ENCODE measurements at regions not wholly inside any gene's neighbourhood (a gene's known extent, or its start where the extent isn't known, plus 50 kb on each side); places are given as distances from the start of the nearest gene placed in this dataset.

- Histone ChIP-seq H3K27me3 (ENCODE audit: low read length) (no peaks in the 10 kb centered on the region), H3K9me3 (ENCODE audit: insufficient read depth, low read length) (no peaks in the 10 kb centered on the region), H3K79me2 (ENCODE audit: insufficient read depth, low read length) (no peaks in the 10 kb centered on the region), H2AFZ (ENCODE audit: low read depth, low read length, severe bottlenecking) (no peak overlapping the region), H4K20me1 (ENCODE audit: low read depth, low read length) (no peaks in the 10 kb centered on the region), H3F3A (ENCODE audit: insufficient read depth) (no peaks in the 10 kb centered on the region), H3K27ac (ENCODE audit: low read depth, low read length) (no peak overlapping the region), H3K4me3 (ENCODE audit: insufficient read depth, low read length, poor library complexity, severe bottlenecking) (no peak overlapping the region), H3K36me3 (ENCODE audit: low read length) (no peaks in the 10 kb centered on the region), H3K4me2 (ENCODE audit: low read depth, low read length, poor library complexity, severe bottlenecking) (no peak overlapping the region), H3K9ac (ENCODE audit: low read length) (no peak overlapping the region), H3K9me2 (replicated peaks; ENCODE audit: insufficient read depth, low read length) (no peaks in the 10 kb centered on the region)
- no peak for TF ChIP-seq EZH2phosphoT487 (conservative IDR thresholded peaks at IDR 0.05; ENCODE audit: low read length)
- TF ChIP-seq CTCF (IDR thresholded peaks at IDR 0.05; ENCODE audit: insufficient read depth, low read length, poor library complexity, severe bottlenecking): no peak
Measured at GRCh38 chr2:163044114-163044513, 205.5 kb upstream of the KCNH7 start.

- no peaks in the 10 kb centered on the region for H3F3A ChIP-seq (ENCODE audit: insufficient read depth)
- TF ChIP-seq CTCF (IDR thresholded peaks at IDR 0.05; ENCODE audit: insufficient read depth, low read length, poor library complexity, severe bottlenecking): no peak
- no peak for TF ChIP-seq EZH2phosphoT487 (conservative IDR thresholded peaks at IDR 0.05; ENCODE audit: low read length)
Measured at GRCh38 chr2:163043201-163043600, 204.6 kb upstream of the KCNH7 start.

GRCh38 chr2:163039266-163039665 lies 200.7 kb upstream of the KCNH7 start:
- TF ChIP-seq EZH2phosphoT487 (conservative IDR thresholded peaks at IDR 0.05; ENCODE audit: low read length) (no peak), CTCF (IDR thresholded peaks at IDR 0.05; ENCODE audit: insufficient read depth, low read length, poor library complexity, severe bottlenecking) (no peak)
- no peaks in the 10 kb centered on the region for H3K36me3 ChIP-seq (ENCODE audit: low read length)
- H3K9me3 ChIP-seq (ENCODE audit: insufficient read depth, low read length): no peaks in the 10 kb centered on the region
- no peaks in the 10 kb centered on the region for H3K9me2 ChIP-seq (replicated peaks; ENCODE audit: insufficient read depth, low read length)
- H3K27ac ChIP-seq (ENCODE audit: low read depth, low read length): no peak overlapping the region
- no peak overlapping the region for H3K4me2 ChIP-seq (ENCODE audit: low read depth, low read length, poor library complexity, severe bottlenecking)
- no peak overlapping the region for H2AFZ ChIP-seq (ENCODE audit: low read depth, low read length, severe bottlenecking)
- no peaks in the 10 kb centered on the region for H4K20me1 ChIP-seq (ENCODE audit: low read depth, low read length)
- H3K79me2 ChIP-seq (ENCODE audit: insufficient read depth, low read length): no peaks in the 10 kb centered on the region
- H3K27me3 ChIP-seq (ENCODE audit: low read length): no peaks in the 10 kb centered on the region
- H3K4me3 ChIP-seq (ENCODE audit: insufficient read depth, low read length, poor library complexity, severe bottlenecking): no peak overlapping the region
- H3F3A ChIP-seq (ENCODE audit: insufficient read depth): no peaks in the 10 kb centered on the region
- no peak overlapping the region for H3K9ac ChIP-seq (ENCODE audit: low read length)

More at GRCh38 chr2:163043201-163043600, 204.6 kb upstream of the KCNH7 start:
- no peaks in the 10 kb centered on the region for H3K27me3 ChIP-seq (ENCODE audit: low read length)
- H4K20me1 ChIP-seq (ENCODE audit: low read depth, low read length): no peaks in the 10 kb centered on the region
- no peaks in the 10 kb centered on the region for H3K36me3 ChIP-seq (ENCODE audit: low read length)
- H3K9me3 ChIP-seq (ENCODE audit: insufficient read depth, low read length): no peaks in the 10 kb centered on the region
- H3K9me2 ChIP-seq (replicated peaks; ENCODE audit: insufficient read depth, low read length): no peaks in the 10 kb centered on the region
- no peak overlapping the region for H3K4me3 ChIP-seq (ENCODE audit: insufficient read depth, low read length, poor library complexity, severe bottlenecking)
- H3K27ac ChIP-seq (ENCODE audit: low read depth, low read length): no peak overlapping the region
- no peaks in the 10 kb centered on the region for H3K79me2 ChIP-seq (ENCODE audit: insufficient read depth, low read length)
- H2AFZ ChIP-seq (ENCODE audit: low read depth, low read length, severe bottlenecking): no peak overlapping the region
- no peak overlapping the region for H3K4me2 ChIP-seq (ENCODE audit: low read depth, low read length, poor library complexity, severe bottlenecking)
- no peak overlapping the region for H3K9ac ChIP-seq (ENCODE audit: low read length)
